H9 (cell line): ENCODE measurements at regions not wholly inside any gene's neighbourhood (a gene's known extent, or its start where the extent isn't known, plus 50 kb on each side); places are given as distances from the start of the nearest gene placed in this dataset.
"Not testable (repeated sequence)": the region's sequence is repeated elsewhere in the genome, so short reads cannot be mapped to it uniquely, and the experiment has no call there.

Source experiments
- DNase-seq: peaks from one replicate; pipeline ENCODE4 v3.0.0-alpha.2; 2017
- H2AFZ ChIP-seq: one replicate; pipeline ENCODE4 v1.6.1; 2013; ENCODE audit warnings: mild to moderate bottlenecking, low read length, control low read depth, moderate library complexity
- H2AK5ac ChIP-seq: 2 replicates; pipeline ENCODE4 v1.6.1; 2013; ENCODE audit warnings: low read length, control low read depth, mixed read lengths; ENCODE audit not compliant: insufficient read length
- H2BK120ac ChIP-seq: one replicate; pipeline ENCODE4 v1.6.1; 2013; ENCODE audit warnings: low read depth, mild to moderate bottlenecking, low read length, control low read depth, inconsistent platforms; ENCODE audit not compliant: poor library complexity, severe bottlenecking
- H2BK12ac ChIP-seq: 2 replicates; pipeline ENCODE4 v1.6.1; 2013; ENCODE audit warnings: low read length, control low read depth, mixed read lengths, low read depth; ENCODE audit not compliant: insufficient read length
- H2BK15ac ChIP-seq: 2 replicates; pipeline ENCODE4 v1.6.1; 2013; ENCODE audit warnings: low read depth, low read length, control low read depth
- H2BK20ac ChIP-seq: one replicate; pipeline ENCODE4 v1.6.1; 2013; ENCODE audit warnings: low read depth, mild to moderate bottlenecking, low read length, control low read depth, inconsistent platforms; ENCODE audit not compliant: poor library complexity, severe bottlenecking
- H2BK5ac ChIP-seq: 2 replicates; pipeline ENCODE4 v1.6.1; 2013; ENCODE audit warnings: low read length, control low read depth, mixed read lengths; ENCODE audit not compliant: insufficient read length
- H3K14ac ChIP-seq: 2 replicates; pipeline ENCODE4 v1.6.1; 2013; ENCODE audit warnings: low read length, control low read depth; ENCODE audit not compliant: insufficient read depth
- H3K18ac ChIP-seq: 2 replicates; pipeline ENCODE4 v1.6.1; 2013; ENCODE audit warnings: low read depth, mild to moderate bottlenecking, mixed read lengths, low read length, control low read depth; ENCODE audit not compliant: insufficient read length
- H3K23ac ChIP-seq: 2 replicates; pipeline ENCODE4 v1.6.1; 2013; ENCODE audit warnings: low read length, control low read depth, mixed read lengths, low read depth; ENCODE audit not compliant: insufficient read length
- H3K23me2 ChIP-seq: 2 replicates; pipeline ENCODE4 v1.6.1; 2013; ENCODE audit warnings: low read depth, mild to moderate bottlenecking, mixed read lengths, low read length, control low read depth; ENCODE audit not compliant: insufficient read length, poor library complexity, severe bottlenecking
- H3K27ac ChIP-seq: 2 replicates; pipeline ENCODE4 v1.5.1; 2013; ENCODE audit warnings: low read length, control low read depth, mixed read lengths, low read depth; ENCODE audit not compliant: insufficient read length
- H3K27me3 ChIP-seq: 2 replicates; pipeline ENCODE4 v1.6.1; 2013; ENCODE audit warnings: low read length, control low read depth, inconsistent platforms; ENCODE audit not compliant: insufficient read depth
- H3K4ac ChIP-seq: 2 replicates; pipeline ENCODE4 v1.6.1; 2013; ENCODE audit warnings: low read depth, mild to moderate bottlenecking, control low read depth, inconsistent platforms, low read length, moderate library complexity
- H3K4me1 ChIP-seq: 2 replicates; pipeline ENCODE4 v1.6.1; 2013; ENCODE audit warnings: low read length, control low read depth, inconsistent platforms; ENCODE audit not compliant: insufficient read depth
- H3K4me2 ChIP-seq: 2 replicates; pipeline ENCODE4 v1.6.1; 2013; ENCODE audit warnings: low read length, control low read depth, mixed read lengths; ENCODE audit not compliant: insufficient read length, insufficient read depth
- H3K56ac ChIP-seq: 2 replicates; pipeline ENCODE4 v1.6.1; 2013; ENCODE audit warnings: low read depth, mild to moderate bottlenecking, mixed read lengths, low read length, control low read depth; ENCODE audit not compliant: insufficient read length
- H3K79me1 ChIP-seq: 2 replicates; pipeline ENCODE4 v1.6.1; 2013; ENCODE audit warnings: low read depth, mild to moderate bottlenecking, moderate library complexity, low read length, control low read depth, inconsistent platforms; ENCODE audit not compliant: insufficient read depth, poor library complexity, severe bottlenecking
- H3K79me2 ChIP-seq: 2 replicates; pipeline ENCODE4 v1.6.1; 2013; ENCODE audit warnings: low read length, control low read depth, inconsistent platforms; ENCODE audit not compliant: insufficient read depth
- H3K9ac ChIP-seq: 2 replicates; pipeline ENCODE4 v1.6.1; 2013; ENCODE audit warnings: low read length, control low read depth, mixed read lengths; ENCODE audit not compliant: insufficient read length; ENCODE audit errors: extremely low read depth
- H3K9me3 ChIP-seq: one replicate; pipeline ENCODE4 v1.6.1; 2013; ENCODE audit warnings: low read depth, low read length, inconsistent platforms; ENCODE audit not compliant: control insufficient read depth
- H3T11ph ChIP-seq: one replicate; pipeline ENCODE4 v1.6.1; 2013; ENCODE audit warnings: mild to moderate bottlenecking, low read length, control low read depth, inconsistent platforms
- H4K20me1 ChIP-seq: one replicate; pipeline ENCODE4 v1.6.1; 2013; ENCODE audit not compliant: control insufficient read depth, insufficient read length, insufficient read depth
- H4K5ac ChIP-seq: 2 replicates; pipeline ENCODE4 v1.6.1; 2013; ENCODE audit warnings: low read depth, mild to moderate bottlenecking, mixed read lengths, low read length, control low read depth; ENCODE audit not compliant: insufficient read length
- H4K8ac ChIP-seq: replicated peaks from 2 replicates; pipeline ENCODE4 v1.6.1; 2013; ENCODE audit warnings: low read length, control low read depth, mixed read lengths, low read depth; ENCODE audit not compliant: insufficient read length
- H4K91ac ChIP-seq: 2 replicates; pipeline ENCODE4 v1.6.1; 2013; ENCODE audit warnings: low read depth, mild to moderate bottlenecking, moderate library complexity, mixed read lengths, low read length, control low read depth; ENCODE audit not compliant: insufficient read length
- H3K27ac Mint-ChIP-seq, 3 experiments: 2 replicates in 2 of 3; 3 replicates in 1 of 3; pipeline ENCODE4 v1.8.0; 2020 to 2021; ENCODE audit warnings: mixed read lengths in 3 of 3, mild to moderate bottlenecking in 1 of 3, moderate library complexity in 1 of 3
- H3K27me3 Mint-ChIP-seq: 2 replicates; pipeline ENCODE4 v1.8.0; 2021; ENCODE audit warnings: low read depth, mild to moderate bottlenecking, moderate library complexity, mixed read lengths
- H3K36me3 Mint-ChIP-seq, 3 experiments: 2 replicates in 2 of 3; 3 replicates in 1 of 3; pipeline ENCODE4 v1.8.0; 2020 to 2021; ENCODE audit warnings: low read depth in 3 of 3, mixed read lengths in 3 of 3; ENCODE audit not compliant: insufficient read depth in 1 of 3
- H3K4me1 Mint-ChIP-seq, 2 experiments: 2 replicates each; pipeline ENCODE4 v1.8.0; 2020; ENCODE audit warnings: mixed read lengths in 2 of 2
- H3K4me3 Mint-ChIP-seq, 2 experiments: 2 replicates in 1 of 2; 3 replicates in 1 of 2; pipeline ENCODE4 v1.8.0; 2020 to 2021; ENCODE audit warnings: mild to moderate bottlenecking in 2 of 2, mixed read lengths in 2 of 2, moderate library complexity in 1 of 2
- H3K9me3 Mint-ChIP-seq, 2 experiments: 2 replicates in 1 of 2; 3 replicates in 1 of 2; pipeline ENCODE4 v1.8.0; 2020; ENCODE audit warnings: mild to moderate bottlenecking in 2 of 2, mixed read lengths in 2 of 2, moderate library complexity in 1 of 2
- CTCF ChIP-seq: fragments of 200-600 bp; sonication (generic); conservative IDR thresholded peaks from 3 replicates; pipeline ENCODE4 v1.8.0; 2021; ENCODE audit warnings: antibody characterized with exemption, mild to moderate bottlenecking
- WGBS: extraction: QIAGEN DNeasy Blood & Tissue Kit; methylation state at CpG from one replicate; pipeline ENCODE4 v1.1.7; 2013; ENCODE audit warnings: missing lambda C conversion rate, low lambda C conversion rate, mixed read lengths; ENCODE audit not compliant: insufficient read length; ENCODE audit errors: extremely low coverage; 5-methylcytosine and 5-hydroxymethylcytosine counted together

- Histone ChIP-seq H2BK15ac (no peak overlapping the region), H3K27ac (no peak overlapping the region), H2BK120ac (no peak overlapping the region), H3K79me2 (no peaks in the 10 kb centered on the region), H3K4me1 (no peaks in the 10 kb centered on the region), H2BK5ac (no peak overlapping the region), H2AFZ (no peak overlapping the region), H3K18ac (no peak overlapping the region), H3K79me1 (no peaks in the 10 kb centered on the region), H3K9me3 (no peaks in the 10 kb centered on the region), H3K14ac (no peak overlapping the region), H2BK20ac (no peak overlapping the region), H2BK12ac (no peak overlapping the region), H3T11ph (no peak overlapping the region), H3K23me2 (no peaks in the 10 kb centered on the region), H3K23ac (no peak overlapping the region), H4K8ac (no peak overlapping the region), H3K56ac (no peak overlapping the region), H4K20me1 (no peaks in the 10 kb centered on the region), H3K4me2 (no peak overlapping the region), H3K9ac (no peak overlapping the region), H3K27me3 (no peaks in the 10 kb centered on the region), H4K91ac (no peak overlapping the region), H3K4ac (no peak overlapping the region), H2AK5ac (no peak overlapping the region), H4K5ac (no peak overlapping the region)
- no peak overlapping the region for H3K4me3 Mint-ChIP-seq
- H3K27ac Mint-ChIP-seq, result no peak overlapping the region
- TF ChIP-seq CTCF, result no peak
- no peaks in the 10 kb centered on the region; a peak in 1 of 4 replicates for H3K4me1 Mint-ChIP-seq
- H3K36me3 Mint-ChIP-seq, result no peaks in the 10 kb centered on the region; a peak in 1 of 7 replicates
- peaks cover 3% of the 10 kb centered on the region in 2 experiments; a peak in 3 of 5 replicates for H3K9me3 Mint-ChIP-seq
- WGBS, result no CpG with 5 or more reads among the region's 2 CpGs
- DNase-seq, result no peak
- no peaks in the 10 kb centered on the region; the same call in 1 of the 2 replicates for H3K27me3 Mint-ChIP-seq
Observed at GRCh38 chr3:193068365-193068764, 150.7 kb upstream of the MB21D2 start.

- H3K9me3 Mint-ChIP-seq, H2BK5ac ChIP-seq, H4K5ac ChIP-seq, H2BK20ac ChIP-seq, H3T11ph ChIP-seq, H3K56ac ChIP-seq, H3K4me2 ChIP-seq, H2AFZ ChIP-seq, H3K27me3 Mint-ChIP-seq, H2BK120ac ChIP-seq, H3K36me3 Mint-ChIP-seq, H4K91ac ChIP-seq, H3K27ac ChIP-seq, H3K9ac ChIP-seq, H3K4ac ChIP-seq, H3K18ac ChIP-seq, H3K79me2 ChIP-seq, H3K27ac Mint-ChIP-seq, H3K79me1 ChIP-seq, H3K27me3 ChIP-seq, H3K4me1 ChIP-seq, H4K8ac ChIP-seq, H3K4me1 Mint-ChIP-seq, H3K9me3 ChIP-seq, H3K14ac ChIP-seq, H2BK15ac ChIP-seq, H3K4me3 Mint-ChIP-seq, DNase-seq, H3K23ac ChIP-seq, H3K23me2 ChIP-seq, H4K20me1 ChIP-seq, H2AK5ac ChIP-seq, H2BK12ac ChIP-seq: not testable (repeated sequence)
- WGBS, result no CpG with 5 or more reads among the region's 3 CpGs
Observed at GRCh38 chr3:193069732-193070131, 152.1 kb upstream of the MB21D2 start.
